ENCODE measurements at regions not wholly inside any gene's neighbourhood (a gene's known extent, or its start where the extent isn't known, plus 50 kb on each side); places are given as distances from the start of the nearest gene placed in this dataset.
A peak's percentile ranks its signal among the peaks of the same experiment; 100 is the strongest.

DNA sequence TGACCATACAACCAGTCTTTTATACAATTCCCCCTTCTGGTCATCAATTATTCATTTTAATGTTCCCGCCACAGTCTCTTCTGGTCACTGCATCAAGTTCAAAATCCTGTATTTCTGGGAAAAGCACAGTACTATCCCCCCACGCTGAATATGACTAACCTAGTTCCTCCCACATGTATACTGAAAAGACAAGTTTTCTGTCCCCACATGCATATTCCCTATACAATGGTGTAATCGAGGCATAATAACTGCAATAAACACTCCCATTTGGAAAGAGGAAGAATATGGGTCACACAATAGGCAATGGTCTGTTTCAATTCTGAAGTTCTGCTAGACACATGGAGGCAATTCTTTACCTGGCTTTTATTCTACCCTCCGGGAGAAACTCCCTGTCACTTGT, 344.9 kb downstream of the EFNA5 start:
- DNase-seq: peak in 2 of 3 donors; percentile 34 to 54

DNA sequence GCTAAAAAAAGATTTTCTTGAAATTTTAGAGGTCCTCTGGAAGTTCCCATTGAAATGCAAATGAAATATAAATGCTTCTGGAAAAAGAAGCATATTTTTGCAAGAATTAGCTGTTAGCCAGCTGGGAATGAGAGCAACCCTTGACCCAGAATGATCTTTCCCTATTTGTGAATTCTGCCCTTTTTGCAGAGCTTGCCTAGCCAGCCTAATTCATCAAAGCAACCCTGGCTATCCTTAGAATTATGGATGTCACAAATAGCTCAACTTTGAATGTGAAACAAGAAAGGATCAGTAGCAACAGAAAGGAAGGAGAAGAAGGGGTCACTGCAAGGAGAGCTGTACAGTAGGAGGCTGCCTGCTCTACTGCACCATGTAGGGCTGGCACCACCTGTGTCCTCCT, 345.9 kb downstream of the EFNA5 start:
- DNase-seq: no peak

DNA sequence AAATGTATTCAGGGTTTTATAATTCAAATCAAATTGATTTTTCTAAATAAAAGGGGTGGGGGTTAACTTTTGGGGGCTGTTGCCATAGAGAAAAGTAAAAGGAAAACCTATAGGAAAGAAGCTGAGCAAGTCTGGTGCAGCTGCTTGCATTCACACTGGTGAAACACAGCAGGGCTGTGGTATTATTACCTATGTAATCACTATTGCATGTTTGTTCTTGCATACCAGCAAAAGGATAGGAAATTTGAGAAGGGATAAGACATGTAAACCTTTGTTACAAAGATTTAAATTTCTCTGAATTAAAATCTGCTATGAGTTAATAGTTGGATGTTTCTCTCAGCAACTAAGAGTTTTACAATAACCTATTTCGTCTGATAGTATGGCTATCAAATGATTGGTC, 346.7 kb downstream of the EFNA5 start:
- DNase-seq: no peak

DNA sequence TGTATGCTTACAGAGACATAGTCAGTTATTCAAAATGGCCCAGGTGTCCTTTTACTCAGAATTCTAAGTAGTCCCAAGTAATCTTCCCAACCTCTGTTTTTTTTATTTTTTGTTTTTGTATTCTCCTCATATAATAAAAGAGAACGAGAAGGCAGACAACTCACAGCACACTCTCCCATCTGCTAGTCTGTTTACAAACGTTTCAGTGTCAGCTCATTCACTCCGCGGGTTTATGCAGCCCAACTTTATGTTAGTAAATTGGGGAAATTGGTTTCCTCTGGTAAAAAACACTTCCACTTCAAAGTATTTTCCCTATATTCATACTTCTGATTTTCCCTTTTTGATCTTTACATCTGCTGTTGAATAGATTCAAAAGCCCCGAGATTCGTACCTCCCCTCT, 347.2 kb downstream of the EFNA5 start:
- no peak for DNase-seq

DNA sequence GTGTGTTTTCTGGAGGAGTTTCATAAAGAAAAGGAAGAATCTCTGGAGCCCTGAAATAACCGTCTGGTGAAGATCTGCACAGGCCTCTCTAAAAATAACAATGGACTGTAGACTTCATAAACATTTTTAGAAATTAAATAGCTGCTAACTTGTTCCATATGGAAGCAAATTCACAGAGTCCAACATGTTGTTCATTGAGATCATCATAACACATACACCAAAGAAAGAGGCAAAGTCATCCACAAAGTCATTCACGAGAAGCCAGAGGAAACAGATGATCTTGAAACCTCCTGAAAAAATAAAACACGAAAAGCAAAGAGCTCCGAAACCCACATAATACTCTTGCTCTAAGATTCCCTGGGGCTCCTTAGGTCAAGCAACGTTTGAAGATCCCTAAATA, 347.8 kb downstream of the EFNA5 start:
- no peak for DNase-seq

DNA sequence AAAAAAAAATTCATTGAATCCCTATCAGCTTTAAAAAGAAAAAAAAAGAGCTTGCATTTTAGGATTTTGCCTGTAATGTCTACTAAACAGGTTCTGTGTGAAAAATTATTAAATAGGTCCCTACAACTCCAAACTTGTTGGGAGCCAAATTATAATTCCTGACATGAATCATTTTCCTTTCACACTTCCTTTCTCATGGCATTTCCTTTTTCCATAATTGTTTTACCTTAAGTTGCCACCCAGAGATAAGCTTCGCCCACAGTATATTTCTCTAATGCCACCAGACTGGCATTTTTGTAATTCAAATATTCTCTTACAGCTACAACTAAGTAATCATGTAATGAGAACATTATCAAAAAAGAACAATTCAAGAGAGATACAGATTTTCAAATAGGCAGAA, 348.8 kb downstream of the EFNA5 start:
- DNase-seq: no peak

DNA sequence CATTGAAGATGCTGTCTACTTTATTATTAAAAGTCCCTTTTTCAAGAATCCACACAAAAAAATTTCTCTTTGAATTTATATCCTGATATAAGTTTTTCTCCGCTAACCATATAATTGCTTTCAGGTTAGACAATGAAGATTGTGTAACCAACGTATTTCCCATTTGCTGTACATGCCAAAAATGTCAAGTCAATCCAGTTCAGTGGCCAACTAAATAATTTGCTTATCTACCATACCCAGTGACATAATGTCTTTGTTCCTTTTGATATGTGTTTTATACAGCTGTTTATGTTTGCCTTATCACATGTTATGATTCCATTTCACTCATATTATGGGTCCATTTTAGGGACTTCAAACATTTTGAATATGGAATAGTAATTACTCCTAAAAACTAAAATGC, 349.9 kb downstream of the EFNA5 start:
- DNase-seq: no peak

DNA sequence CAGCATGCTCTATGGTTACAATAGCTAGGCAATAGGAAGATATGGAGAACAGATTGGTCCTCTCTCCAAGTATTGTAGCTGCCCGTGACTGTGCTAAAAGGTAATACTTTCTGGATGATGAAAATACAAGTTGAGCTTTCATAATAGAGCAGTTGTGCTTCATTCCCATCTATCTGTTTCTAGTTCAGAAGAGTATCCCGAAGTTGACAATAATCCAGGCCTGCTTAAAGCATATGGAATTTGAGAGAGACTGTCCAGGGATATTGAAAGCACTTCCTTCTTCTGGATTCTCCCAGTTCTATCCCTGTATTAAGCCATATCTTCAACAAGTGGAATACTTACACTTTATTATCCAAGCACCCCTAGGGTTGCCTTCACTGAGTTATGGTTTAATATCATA, 350.4 kb downstream of the EFNA5 start:
- no peak for DNase-seq

DNA sequence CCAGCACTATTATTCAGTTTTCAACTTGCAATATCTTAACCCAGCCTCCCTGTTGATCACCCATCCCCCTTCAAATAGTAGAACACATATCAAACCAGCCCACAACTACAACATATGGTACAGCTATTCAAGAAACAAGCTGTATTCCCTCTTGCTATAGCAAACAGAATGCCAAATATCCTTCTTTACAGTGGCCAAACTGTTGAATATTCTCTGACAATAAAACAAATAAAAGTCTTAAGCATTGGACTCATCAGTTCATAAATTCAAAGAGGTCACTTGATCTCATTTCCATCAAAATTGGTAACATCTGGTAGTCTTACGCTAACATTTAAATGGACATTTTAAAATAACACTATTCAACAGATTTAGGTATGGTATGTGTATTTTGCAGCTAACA, 350.8 kb downstream of the EFNA5 start:
- no peak for DNase-seq

DNA sequence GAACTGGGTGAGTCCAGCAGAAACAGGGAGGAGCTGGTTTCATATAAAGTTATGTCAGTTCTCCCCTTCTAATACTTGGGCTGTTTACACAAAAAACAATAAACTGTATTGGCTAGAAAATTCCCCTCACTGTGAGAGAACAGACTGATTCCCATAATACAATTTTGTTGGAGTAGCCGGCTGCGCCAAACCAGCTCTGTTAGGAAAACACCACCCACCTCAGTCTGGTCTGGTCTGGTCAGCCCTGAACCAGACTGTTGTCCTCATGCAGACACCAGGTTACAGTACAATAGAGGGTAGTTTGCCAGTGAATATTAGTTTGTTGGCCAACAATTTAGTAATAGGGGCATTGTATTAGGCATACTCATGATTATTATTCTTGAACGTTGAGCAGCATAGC, 356.4 kb downstream of the EFNA5 start:
- no peak for DNase-seq

DNA sequence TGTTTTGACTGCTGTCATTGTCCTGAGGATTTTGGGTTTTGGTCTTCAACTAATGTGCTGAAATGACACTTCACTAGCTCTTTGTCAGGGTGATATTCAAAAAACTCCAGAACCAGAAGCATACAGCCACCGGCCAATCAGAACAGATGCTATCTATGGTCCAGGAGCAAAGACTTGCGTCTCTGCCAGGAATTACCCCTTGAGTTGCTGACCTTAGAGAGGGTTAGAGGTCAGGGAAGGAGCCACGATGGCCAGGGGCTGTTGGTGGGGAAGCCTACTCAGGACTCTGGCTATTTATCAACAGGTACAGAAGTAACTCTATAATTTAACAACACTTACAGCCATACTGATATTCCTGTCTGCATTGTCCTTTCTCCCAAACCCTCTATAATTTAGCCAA, 356.8 kb downstream of the EFNA5 start:
- DNase-seq: no peak

DNA sequence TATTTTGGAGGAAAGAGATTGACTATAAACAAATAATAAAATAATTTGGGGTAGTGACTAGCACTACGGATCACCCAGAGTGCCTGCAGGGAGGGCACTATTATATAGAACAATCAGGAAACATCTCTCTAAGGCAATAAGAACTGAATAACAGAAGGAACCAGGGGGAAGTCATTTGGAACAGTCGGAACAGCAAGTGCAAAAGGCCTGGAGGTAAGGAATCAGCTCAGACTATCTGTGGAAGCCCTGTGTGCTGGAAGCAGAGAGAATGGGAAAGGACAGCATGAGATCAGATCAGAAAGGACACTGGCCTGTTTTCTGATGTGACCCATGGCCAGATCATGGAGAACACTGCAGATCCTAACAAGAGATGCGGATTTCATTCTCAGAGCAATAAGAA, 357.6 kb downstream of the EFNA5 start:
- no peak for DNase-seq

DNA sequence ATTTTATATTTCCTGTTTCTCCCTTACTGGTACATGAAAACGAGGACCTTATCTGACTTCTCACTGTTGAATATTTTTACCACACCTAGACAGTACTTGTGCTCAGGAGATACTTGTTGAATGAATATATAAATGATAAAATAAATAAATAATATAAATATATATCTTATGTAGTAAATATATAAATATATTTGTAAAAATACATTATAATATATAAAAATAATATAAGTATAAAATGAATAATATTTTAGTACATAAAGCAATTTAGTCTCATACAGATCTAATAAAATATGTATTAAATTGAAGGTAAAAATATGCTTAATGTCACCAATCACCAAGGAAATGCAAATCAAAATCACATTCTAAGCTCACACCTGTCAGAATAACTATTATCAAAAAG, 360.6 kb downstream of the EFNA5 start:
- no peak for DNase-seq

DNA sequence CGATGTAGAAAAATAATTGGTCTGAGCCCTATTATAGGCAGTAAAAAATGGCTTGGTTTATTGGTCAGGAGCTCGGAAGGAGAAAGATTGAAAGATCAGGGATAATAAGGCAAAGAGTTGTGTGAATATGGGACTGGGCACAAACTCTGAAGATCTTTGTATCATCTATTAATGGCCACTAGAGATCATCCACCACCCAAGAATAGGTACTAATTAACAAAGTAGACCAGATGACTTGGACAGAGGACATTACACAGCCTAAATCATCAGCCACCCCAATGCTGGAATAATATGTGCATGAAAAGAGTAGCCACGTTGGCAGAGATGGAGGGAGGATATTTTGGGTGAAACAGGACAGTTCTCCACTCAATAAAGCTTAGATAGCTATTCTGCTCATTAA, 364.1 kb downstream of the EFNA5 start:
- DNase-seq: no peak

DNA sequence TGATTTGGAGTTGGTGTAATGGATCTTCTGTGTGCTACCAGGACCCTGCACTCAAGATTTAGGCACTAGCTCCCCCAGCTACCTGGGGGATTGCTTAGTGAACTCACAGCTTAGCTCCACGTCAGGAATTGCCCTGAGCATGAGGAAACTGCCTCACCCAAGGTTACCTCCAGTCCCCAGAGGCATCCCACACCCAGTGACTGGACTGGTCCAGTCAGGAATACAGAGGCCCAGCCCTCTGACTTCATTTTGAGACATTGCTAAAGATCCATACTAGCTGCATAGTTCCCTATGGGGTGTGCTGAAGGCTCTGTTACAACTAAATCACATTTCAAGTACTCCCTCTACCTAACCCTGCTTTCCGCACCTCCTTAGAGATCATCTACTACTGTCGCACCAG, 364.7 kb downstream of the EFNA5 start:
- DNase-seq: no peak

DNA sequence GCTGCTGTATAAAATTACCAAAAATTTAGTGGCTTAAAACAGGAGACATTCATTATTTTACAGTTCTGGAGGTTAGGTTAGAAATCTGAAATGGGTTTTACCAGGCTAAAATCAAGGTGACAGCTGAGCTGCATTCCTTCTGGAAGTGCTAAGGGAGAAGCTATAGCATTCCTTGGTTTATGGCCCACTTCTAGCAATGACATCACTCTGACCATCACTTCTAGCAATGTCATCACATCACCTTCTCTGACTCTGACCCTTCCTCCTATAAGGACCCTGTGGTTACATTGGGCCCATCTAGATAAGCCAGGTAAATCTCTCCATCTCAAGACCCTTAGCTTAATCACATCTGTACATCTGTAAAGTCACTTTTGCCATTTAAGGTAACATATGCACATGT, 366.1 kb downstream of the EFNA5 start:
- no peak for DNase-seq

DNA sequence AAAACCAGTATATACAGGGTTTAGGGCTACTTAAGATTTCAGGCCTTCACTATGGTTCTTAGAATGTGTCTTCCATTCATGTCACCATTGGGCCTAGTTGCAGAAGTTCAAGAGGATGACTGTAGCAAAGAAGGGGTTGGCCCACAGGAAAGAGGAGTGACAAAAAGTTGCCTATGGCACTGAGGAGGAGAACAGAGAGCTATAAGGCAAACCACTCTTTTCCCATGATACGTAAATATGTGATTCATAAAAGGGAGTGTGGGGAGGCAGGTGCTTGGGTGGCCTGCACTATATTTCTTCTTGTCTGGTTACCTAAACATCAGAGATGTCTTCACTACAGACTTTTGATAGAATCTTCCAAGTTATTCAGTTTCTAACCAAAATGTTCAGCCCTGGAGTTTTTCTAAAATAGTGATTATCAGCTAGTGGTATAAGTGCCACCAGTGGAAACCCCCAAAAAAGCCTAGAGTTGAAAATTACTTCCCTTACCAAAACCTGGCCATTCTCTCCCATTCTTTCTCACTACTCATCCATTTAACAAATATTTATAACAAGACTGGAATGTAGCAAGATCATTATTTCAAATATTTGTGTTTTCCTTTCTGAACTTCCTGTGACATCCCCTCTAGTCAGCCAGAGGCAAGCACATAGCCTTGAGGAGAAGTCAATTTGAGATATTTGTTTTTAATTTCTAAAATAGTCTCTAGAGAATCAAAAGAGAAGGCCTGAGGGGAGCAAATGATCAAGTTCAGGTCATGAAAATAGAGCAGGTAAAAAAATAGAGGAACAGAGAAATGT, 367.4 kb downstream of the EFNA5 start:
- peak; percentile 47 to 68 (median 50) for DNase-seq

DNA sequence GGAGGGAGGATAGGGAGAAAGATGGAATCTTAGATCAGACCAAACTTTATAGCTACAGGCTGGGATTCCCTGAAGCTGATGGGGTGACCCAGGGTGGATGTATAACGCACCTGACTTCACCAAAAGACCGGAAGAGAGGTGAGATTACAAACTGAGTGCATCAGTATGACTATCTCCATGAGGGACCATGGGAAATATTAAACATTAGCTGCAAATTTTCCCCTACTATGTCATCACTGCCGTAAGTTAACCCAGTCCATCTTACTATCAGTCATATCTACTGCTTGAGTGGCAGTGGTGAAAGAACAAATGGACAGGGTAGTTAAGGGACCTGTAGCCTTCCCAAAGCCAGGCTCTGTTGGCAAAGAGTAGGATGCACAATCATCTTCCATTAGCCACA, 368.3 kb downstream of the EFNA5 start:
- peak; percentile 27 to 48 (median 37) for DNase-seq

DNA sequence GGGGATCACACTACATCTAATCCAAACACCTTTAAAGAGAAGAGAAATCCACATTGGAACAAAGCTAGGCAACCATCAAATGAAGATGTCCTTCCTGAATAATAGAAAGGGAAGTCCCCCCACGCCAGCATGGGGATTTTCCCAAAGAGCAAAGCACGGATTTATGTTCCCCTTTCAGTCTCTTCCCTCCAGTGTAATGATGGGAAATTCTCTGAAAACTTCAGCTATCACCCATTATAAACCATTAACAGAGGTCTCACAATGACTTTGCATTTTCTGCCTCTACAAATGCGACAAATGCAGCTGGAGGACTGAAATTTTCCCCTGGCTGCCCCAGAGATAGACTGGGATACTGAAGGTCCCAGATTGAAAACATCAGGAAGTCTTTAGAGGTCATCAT, 368.7 kb downstream of the EFNA5 start:
- DNase-seq: peak; percentile 91 to 96 (median 92)

DNA sequence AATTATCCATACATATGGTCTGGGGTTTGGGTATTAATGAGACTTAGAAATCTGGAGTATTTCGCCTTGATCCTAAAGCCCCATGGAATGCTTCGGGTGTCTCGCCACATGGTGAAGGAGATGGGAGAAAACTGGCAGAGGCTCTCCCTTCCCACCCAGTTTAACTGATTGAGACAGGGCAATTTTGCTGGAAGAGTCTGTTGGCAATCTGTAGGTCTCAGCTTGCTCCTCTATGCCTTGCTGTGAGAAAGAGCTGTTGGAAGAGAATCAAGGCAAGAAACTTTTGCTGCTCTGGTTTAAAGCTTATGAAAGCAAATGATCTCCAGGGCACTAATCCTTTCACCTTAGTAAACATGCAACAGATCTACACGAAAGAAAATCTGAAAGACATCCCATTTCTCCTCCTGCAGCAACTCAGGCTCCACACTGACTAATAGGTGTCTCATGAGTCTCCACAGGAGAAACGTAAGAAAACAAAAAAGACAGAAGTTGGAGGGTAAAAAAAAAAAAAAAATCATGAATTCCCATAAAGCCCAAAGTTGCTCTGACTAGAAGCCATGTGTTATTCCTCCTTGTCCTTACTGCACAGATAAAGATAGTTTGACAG, 369.9 kb downstream of the EFNA5 start:
- peak; percentile 20 to 47 (median 35) for DNase-seq

DNA sequence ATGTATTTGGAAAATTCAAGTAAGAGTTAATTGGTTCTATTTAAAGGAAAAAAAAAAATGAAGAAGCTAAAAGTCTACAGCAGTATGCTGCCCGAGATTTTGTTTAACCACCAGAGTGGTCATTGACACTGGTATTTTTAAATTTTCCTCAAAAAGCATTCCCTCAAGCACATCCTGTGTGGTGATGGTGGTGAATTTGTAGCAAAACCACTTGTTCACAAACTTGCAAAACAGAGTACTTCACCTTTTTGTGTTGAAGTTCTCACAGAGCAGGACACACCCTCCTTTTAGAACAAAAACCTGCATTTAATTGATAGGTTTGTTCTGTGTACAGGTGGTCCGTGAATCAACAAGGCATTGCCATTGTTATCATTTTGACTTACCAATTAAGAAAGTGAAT, 374.2 kb downstream of the EFNA5 start:
- no peak for DNase-seq

DNA sequence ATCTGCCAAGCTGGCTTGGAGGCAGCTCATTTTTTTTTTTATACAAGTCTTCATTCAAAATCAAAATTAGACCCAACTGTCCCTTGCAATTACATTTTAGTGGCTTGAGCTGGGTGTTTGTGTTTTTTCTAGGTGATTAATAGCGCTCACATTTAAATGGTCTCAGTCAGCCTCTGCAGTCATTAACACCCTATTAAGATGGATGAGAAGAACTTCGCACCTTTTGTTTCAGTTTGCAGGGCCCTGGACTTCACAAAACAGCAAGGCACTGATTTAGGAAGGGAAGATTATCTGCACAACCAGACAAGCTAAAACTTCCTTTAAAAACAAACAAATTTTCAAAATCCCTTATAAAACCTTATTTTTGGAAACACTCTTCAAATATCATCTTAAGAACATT, 374.8 kb downstream of the EFNA5 start:
- DNase-seq: no peak

DNA sequence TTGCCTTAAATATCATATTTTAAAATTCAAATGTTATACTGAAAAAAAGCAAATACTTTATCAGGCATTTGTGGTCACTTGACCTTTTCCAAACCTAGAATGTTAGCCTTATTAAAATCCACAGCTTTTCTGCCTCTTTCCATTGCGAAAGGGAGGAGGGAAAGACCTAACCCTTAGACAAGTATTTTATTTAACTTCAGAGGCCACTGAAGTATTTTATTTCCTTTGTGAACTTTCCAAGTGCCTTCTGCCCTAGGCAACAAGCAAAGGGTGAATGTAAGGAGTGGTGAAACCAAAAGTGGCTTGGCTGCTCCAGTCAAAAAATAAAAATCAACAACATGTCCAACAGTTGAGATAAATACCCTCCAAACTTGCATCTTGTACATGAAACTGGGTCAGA, 376.1 kb downstream of the EFNA5 start:
- no peak for DNase-seq

DNA sequence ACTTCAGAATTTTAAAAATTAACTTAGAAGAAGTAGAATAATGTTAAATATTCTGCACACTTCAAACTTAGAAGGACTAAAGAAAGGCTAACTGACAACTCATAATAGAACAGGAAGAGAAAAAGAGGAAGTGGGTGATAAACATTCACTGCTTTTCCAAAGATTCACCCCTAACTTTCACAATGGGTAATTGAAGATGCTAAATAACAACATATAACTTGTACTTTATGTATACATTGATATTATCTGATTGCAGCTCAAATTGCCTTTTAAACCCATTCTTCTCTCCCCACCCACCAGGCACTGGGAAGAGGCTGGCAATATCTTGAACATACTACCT, 376.6 kb downstream of the EFNA5 start:
- peak in 2 of 3 donors; percentile 71 to 77 for DNase-seq
